ENCODE measurements at regions not wholly inside any gene's neighbourhood (a gene's known extent, or its start where the extent isn't known, plus 50 kb on each side); places are given as distances from the start of the nearest gene placed in this dataset.

- H4K91ac ChIP-seq (replicated peaks; ENCODE audit: insufficient read length, low read length), result no peak overlapping the region
- H3K14ac ChIP-seq (ENCODE audit: insufficient read length), result no peak overlapping the region
- H2BK15ac ChIP-seq (ENCODE audit: low read length), result no peak overlapping the region
- no peaks in the 10 kb centered on the region; the same call in 1 of the 2 replicates for H3K23me2 ChIP-seq (ENCODE audit: low read depth, low read length)
- H4K8ac ChIP-seq (ENCODE audit: extremely low read depth, insufficient read depth, low read length), result no peak overlapping the region
- H3K4me2 ChIP-seq (ENCODE audit: insufficient read depth in 1 of 2, low read depth in 2 of 2, low read length in 2 of 2), result no peak overlapping the region
- no peak overlapping the region for H2BK12ac ChIP-seq (ENCODE audit: low read depth, low read length)
- H3K79me2 ChIP-seq (ENCODE audit: control insufficient read depth in 1 of 2, insufficient read depth in 2 of 2, low read length in 2 of 2), result no peaks in the 10 kb centered on the region
- no peaks in the 10 kb centered on the region for H3K9me3 ChIP-seq (ENCODE audit: insufficient read depth in 2 of 2, low read depth in 1 of 2, low read length in 1 of 2)
- H2BK120ac ChIP-seq (replicated peaks; ENCODE audit: low read depth, low read length), result no peak overlapping the region
- H2AFZ ChIP-seq (ENCODE audit: low read length), result no peak overlapping the region
- no peak overlapping the region for H3K4me3 ChIP-seq (ENCODE audit: extremely low read depth in 1 of 4, insufficient read depth in 2 of 4, low read depth in 3 of 4, low read length in 4 of 4)
- no peak overlapping the region for H3K56ac ChIP-seq (replicated peaks; ENCODE audit: insufficient read length, low read depth, low read length)
- no peak overlapping the region for H3K18ac ChIP-seq (ENCODE audit: extremely low read depth, low read length)
- no peak overlapping the region for H2BK20ac ChIP-seq (ENCODE audit: low read length)
- no peaks in the 10 kb centered on the region for H3K79me1 ChIP-seq (ENCODE audit: low read depth, low read length)
- POLR2A ChIA-PET (ENCODE audit: partially characterized antibody), result no interaction called here
- no peak overlapping the region for H3K9ac ChIP-seq (replicated peaks in 1 of 4; ENCODE audit: extremely low read depth in 1 of 4, low read depth in 3 of 4, low read length in 3 of 4)
- no peaks in the 10 kb centered on the region for H4K20me1 ChIP-seq (replicated peaks in 1 of 2; ENCODE audit: control insufficient read depth in 1 of 2, insufficient read depth in 2 of 2, low read length in 2 of 2)
- no peak overlapping the region for H2BK5ac ChIP-seq (ENCODE audit: low read depth, low read length)
- H3K27me3 ChIP-seq (replicated peaks in 1 of 4; ENCODE audit: control insufficient read depth in 3 of 4, extremely low read depth in 1 of 4, insufficient read depth in 3 of 4, low read length in 3 of 4), result no peaks in the 10 kb centered on the region
- DNase-seq (ENCODE audit: low read depth in 1 of 2, low spot score in 2 of 2) (no peak), FAIRE-seq (no peak)
- peaks cover 1 to 10% (median 5%) of the 10 kb centered on the region in 4 experiments; a peak in 5 of 7 replicates for H3K4me1 ChIP-seq (replicated peaks in 1 of 4; ENCODE audit: control insufficient read depth in 3 of 4, insufficient read depth in 4 of 4, low read length in 3 of 4)
- no peak overlapping the region for H4K5ac ChIP-seq (ENCODE audit: insufficient read length, low read depth, low read length)
- H3K36me3 ChIP-seq (ENCODE audit: control insufficient read depth in 2 of 4, insufficient read depth in 4 of 4, low read length in 3 of 4), result no peaks in the 10 kb centered on the region
- CTCF ChIA-PET (ENCODE audit: partially characterized antibody), result interaction anchor here (0.6 kb wide), 1 partner anchor 38 kb away, joined by 4 read pairs; no protein-coding TSS in a partner anchor
- no peak overlapping the region for H3K23ac ChIP-seq (ENCODE audit: insufficient read length)
- no peak overlapping the region for H3K27ac ChIP-seq (ENCODE audit: low read depth, low read length)
- no peak overlapping the region for H2AK5ac ChIP-seq (ENCODE audit: low read depth, low read length)
- H3K4ac ChIP-seq (replicated peaks; ENCODE audit: insufficient read length, low read depth, low read length), result no peak overlapping the region
- TF ChIP-seq NRF1 (IDR thresholded peaks at IDR 0.05; ENCODE audit: low read depth, low read length) (no peak), TAF7 (optimal IDR thresholded peaks at IDR 0.05; ENCODE audit: borderline replicate concordance, low read depth, low read length) (no peak), ZNF274 (IDR thresholded peaks at IDR 0.05; ENCODE audit: borderline replicate concordance, extremely low read depth, low read length) (no peak), TAF1 (IDR thresholded peaks at IDR 0.05; ENCODE audit: low read depth, low read length) (no peak), CHD1 (IDR thresholded peaks at IDR 0.05; ENCODE audit: low read depth, low read length) (no peak), FOSL1 (IDR thresholded peaks at IDR 0.05; ENCODE audit: insufficient read depth, low read depth, low read length) (no peak), JUN (IDR thresholded peaks at IDR 0.05; ENCODE audit: low read depth, low read length) (no peak), POLR2AphosphoS5 (IDR thresholded peaks at IDR 0.05; ENCODE audit: low read depth, low read length) (no peak), CEBPB (IDR thresholded peaks at IDR 0.05; ENCODE audit: low read depth, low read length) (no peak), HDAC2 (IDR thresholded peaks at IDR 0.05; ENCODE audit: borderline replicate concordance in 1 of 2, low read depth in 2 of 2, low read length in 2 of 2) (no peak), TEAD4 (IDR thresholded peaks at IDR 0.05; ENCODE audit: low read depth, low read length) (no peak), TCF12 (IDR thresholded peaks at IDR 0.05; ENCODE audit: low read depth, low read length) (no peak)
- TF ChIP-seq, protein P1, sequence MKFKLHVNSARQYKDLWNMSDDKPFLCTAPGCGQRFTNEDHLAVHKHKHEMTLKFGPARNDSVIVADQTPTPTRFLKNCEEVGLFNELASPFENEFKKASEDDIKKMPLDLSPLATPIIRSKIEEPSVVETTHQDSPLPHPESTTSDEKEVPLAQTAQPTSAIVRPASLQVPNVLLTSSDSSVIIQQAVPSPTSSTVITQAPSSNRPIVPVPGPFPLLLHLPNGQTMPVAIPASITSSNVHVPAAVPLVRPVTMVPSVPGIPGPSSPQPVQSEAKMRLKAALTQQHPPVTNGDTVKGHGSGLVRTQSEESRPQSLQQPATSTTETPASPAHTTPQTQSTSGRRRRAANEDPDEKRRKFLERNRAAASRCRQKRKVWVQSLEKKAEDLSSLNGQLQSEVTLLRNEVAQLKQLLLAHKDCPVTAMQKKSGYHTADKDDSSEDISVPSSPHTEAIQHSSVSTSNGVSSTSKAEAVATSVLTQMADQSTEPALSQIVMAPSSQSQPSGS (IDR thresholded peaks at IDR 0.05; ENCODE audit: low read length), result no peak
- TF ChIP-seq, protein P2, sequence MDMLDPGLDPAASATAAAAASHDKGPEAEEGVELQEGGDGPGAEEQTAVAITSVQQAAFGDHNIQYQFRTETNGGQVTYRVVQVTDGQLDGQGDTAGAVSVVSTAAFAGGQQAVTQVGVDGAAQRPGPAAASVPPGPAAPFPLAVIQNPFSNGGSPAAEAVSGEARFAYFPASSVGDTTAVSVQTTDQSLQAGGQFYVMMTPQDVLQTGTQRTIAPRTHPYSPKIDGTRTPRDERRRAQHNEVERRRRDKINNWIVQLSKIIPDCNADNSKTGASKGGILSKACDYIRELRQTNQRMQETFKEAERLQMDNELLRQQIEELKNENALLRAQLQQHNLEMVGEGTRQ (IDR thresholded peaks at IDR 0.05; ENCODE audit: low read length), result no peak
Measured at GRCh38 chr20:39990692-39991091, 698.3 kb downstream of the MAFB start.
